ENCODE measurements at regions not wholly inside any gene's neighbourhood (a gene's known extent, or its start where the extent isn't known, plus 50 kb on each side); places are given as distances from the start of the nearest gene placed in this dataset.
A peak's percentile ranks its signal among the peaks of the same experiment; 100 is the strongest.

- no peak for DNase-seq
Measured at GRCh38 chr5:174159327-174160114, 114.0 kb downstream of the NSG2 start.

DNA sequence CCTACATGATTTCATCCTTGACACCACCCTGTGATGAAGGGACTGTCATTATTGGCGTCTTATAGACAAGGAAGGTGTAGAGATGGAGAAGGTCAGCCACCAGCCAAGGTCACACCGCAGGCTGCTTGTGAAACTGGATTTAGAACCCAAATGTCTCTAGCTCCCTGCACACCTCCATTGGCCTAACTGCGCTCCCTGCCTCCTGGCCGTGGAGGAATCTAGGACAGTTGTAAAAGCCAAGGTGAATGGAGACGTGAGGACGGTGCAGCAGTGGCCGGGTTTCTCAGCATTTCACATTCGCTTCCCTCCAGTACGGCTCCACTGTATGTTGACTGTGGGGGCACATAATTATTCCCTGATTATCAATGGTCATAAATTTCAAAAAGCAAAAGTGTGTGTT, 119.9 kb downstream of the NSG2 start:
- DNase-seq = no peak

- peak in 2 of 3 experiments; percentile 41 to 65 for DNase-seq
Measured at GRCh38 chr5:174166231-174167079, 120.9 kb downstream of the NSG2 start.

DNA sequence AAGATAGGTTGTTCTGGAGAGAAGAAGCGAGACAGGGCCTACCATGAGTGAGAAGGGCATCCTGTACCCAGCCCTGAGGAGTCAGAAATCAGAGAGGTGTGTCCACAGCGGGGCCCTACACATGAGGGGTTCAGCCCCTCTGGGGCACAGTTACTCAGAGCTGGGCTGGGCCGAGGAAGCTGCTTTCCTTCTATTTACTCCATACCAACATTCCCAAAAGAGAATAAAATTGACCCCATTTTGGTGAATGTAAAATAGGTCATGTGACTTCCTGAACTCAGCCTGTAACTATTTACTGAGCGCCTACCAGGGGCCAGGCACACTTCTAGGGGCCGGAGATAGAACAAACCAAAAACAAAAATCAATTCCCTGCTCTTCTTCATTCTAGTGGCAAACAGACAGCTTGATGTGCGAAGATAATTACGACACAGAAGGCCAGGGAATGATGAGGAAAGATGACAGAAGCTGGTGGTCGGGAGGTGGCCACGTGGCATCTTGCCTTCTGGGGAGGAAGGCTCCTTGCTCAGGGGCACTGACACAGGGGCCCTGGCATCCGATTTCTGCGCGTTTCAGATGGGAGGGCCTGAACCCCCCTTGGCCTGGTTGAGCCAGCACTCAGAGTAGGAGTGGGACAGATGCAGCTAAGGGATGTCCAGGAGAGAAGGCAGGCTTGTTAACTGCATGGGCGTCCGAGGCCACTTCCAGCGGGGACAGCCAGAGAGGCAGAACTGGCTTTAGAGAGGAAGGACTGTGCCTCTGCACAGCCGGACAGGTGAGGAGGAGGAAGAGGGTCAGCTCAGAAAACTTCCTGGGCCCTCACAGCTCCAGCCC, 121.8 kb downstream of the NSG2 start:
- no peak for DNase-seq

DNA sequence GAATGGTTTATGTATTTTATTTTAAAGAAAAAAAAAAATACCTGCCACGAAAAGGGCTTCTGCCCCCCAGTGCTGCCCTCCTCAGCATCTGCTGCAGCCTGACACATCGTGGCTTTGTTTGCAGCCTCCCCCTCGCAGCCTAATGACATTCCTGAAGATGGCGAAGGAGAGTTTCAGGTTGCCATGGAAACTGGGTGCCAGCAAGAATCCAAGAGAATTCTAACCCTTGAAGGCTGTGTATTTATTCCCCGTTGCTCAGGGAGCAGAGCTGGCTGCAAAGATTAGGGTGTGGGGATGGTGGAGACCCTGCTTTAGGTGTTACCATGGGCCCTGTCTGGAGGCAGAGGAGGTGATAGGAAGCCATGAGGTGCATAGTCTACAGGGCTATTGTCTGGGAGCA, 126.6 kb downstream of the NSG2 start:
- DNase-seq = peak in 1 of 3 experiments; percentile 16

- DNase-seq = no peak
Measured at GRCh38 chr5:174172566-174172965, 127.1 kb downstream of the NSG2 start.

DNA sequence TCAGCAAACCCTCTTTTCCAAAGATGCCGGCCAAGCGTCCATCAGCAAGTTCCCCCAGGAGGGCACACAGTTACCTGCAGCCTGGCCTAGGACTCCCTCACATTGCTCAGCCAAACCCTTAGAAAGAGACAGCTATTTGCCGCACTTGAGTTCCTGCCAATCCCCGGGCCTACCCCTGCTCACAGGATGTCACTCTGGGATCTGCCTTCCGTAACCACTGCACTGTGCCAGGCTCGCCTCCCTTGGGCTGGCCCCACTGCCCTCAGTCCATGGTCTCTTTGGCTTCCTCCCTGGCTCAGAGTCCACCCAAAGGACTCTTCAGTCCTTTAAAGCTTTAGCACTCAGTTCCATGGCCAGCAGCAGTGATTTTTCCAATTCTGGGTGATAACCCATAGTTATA, 128.3 kb downstream of the NSG2 start:
- no peak for DNase-seq

DNA sequence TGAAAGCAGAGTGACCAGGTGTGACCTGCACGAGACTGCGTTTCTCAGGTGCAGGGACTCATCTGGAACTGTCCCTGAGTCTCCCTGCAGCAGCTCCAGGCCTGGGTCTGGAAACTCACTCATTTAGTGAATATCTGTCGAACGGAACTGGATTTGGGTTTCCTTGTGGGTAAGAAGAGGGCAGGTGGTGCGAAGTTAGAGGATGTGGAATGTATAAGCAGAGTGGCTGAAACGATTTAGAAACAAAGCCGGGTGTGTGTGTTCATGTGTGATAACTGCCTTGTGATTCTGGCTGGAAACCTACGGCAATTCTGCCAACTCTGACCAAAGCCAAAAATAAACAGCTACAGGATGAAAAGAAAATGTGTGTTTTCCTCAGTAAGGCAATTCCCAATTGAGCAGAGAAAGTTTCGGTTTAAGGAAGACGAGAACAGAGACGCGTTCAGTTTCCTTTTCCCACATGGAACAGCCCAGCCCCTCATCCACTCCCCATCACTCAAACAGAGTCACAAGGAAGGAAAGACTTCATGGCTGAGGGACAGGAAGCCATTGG, 130.3 kb downstream of the NSG2 start:
- DNase-seq = no peak

- DNase-seq = no peak
Measured at GRCh38 chr5:174176511-174176910, 131.0 kb downstream of the NSG2 start.

DNA sequence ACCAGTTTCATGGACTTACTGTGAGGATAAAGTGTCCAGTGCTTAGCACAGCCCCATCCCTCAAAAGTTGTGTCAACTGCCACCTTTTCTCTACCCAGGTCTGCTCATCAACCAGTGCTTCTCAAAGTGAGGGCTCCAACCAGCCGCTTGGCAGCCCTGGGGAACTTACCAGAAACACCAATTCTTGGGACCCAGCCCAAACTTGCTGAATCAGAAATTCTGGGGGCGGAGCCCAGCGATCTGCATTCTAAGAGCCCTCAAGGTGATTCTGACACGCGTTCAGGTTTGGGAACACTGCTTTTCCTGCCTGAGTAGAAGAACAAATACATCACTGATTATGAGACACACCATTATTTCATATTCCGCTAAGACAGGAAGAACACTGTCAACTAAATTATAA, 132.0 kb downstream of the NSG2 start:
- no peak for DNase-seq

- no peak for DNase-seq
Measured at GRCh38 chr5:174177976-174178605, 132.6 kb downstream of the NSG2 start.

- no peak for DNase-seq
Measured at GRCh38 chr5:174180639-174181038, 135.1 kb downstream of the NSG2 start.

GRCh38 chr5:174182111-174182510, 136.6 kb downstream of the NSG2 start:
- DNase-seq = no peak

DNA sequence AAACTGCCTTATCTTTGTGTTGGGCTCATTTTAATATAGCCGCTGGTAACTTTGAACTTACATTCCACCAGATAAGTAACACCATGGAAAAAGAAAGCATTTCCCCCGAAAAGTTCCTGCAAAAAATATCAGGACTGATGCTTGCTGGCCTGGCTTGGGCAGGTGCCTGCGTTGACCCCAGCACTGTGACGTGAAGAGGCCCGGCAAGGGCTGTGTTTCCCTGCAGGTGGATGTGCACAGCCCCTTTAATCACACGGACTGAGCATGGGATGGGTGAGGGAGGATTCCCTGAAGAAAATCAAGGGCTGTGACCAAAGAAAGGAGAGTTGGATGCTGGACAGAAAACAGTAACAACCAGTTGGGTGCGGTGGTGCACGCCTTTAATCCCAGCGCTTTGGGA, 138.2 kb downstream of the NSG2 start:
- DNase-seq = no peak

DNA sequence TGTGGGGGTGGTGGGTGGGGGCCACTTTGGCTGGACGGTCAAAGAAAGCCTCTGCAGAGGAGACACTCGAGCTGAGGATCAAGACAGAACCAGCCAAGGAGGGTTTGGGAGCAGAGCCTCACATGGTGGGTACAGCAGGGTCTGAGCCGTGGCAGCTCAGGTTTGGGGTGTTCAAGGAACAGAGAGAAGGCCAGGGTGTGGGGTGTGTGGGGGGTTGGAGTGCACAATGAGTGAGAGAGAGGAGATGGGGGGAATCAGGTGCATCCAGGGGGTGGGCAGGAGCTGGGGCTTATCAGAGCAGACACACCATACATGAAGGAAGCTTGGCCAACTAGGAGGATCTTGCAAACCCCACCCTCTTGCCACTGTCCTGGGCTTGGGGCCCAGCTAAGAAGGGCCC, 140.0 kb downstream of the NSG2 start:
- DNase-seq = no peak

DNA sequence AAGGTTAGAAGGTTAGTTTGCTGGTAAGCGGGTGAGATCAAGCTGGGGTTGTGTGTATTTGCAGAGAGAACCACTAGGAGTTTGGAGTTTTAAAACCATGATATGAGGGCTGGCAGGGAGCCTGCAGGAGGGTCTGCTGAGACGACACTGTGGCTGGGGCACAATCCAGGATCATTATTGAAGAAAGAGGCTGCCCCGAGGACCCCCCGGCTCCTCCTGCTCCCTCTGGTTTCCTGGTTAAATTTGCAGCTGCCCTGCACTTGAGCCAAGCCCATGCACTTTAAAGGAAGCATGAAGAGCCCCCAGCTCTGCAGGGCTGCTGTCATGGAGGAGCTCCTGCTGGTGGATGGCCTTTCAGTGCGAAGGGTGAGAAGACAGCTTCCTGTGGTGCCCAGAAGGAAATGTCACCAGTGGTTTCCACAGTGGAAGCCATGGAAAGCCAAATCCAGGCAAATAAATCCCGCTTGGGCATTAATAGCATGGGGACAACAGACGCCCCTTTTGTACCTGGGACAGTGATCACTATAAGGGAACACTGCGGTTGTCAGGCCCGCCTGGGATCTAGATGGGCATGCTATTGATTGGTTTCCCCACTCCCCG, 140.7 kb downstream of the NSG2 start:
- DNase-seq = no peak

- no peak for DNase-seq
Measured at GRCh38 chr5:174187001-174187400, 141.5 kb downstream of the NSG2 start.

GRCh38 chr5:174187481-174187880, 142.0 kb downstream of the NSG2 start:
- DNase-seq = no peak

GRCh38 chr5:174188295-174188694, 142.8 kb downstream of the NSG2 start:
- DNase-seq = no peak

GRCh38 chr5:174189654-174190541, 144.4 kb downstream of the NSG2 start:
- peak in 1 of 3 experiments; percentile 31 for DNase-seq

DNA sequence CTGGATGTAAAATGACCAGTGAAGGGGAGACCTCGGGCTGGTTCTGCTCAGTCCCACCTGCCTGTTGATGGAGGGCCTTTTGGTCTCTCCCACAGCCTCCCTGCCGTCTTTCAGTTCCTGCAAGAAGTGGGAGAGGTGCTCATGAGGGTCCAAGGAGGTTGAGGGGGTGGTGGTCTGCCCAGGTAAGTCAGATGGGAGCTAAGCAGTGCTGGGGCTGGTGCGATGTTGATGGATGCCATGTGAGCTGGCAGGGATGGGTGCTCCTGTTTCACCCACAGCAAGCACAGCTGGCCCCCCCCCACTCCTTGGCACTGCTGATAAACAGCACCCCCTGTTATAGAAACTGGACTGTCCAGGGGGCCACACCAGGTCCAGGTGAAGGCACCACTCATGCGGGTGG, 145.6 kb downstream of the NSG2 start:
- DNase-seq = no peak
